Cardiac muscle cell (in vitro differentiated cells and primary cell): ENCODE measurements at regions not wholly inside any gene's neighbourhood (a gene's known extent, or its start where the extent isn't known, plus 50 kb on each side); places are given as distances from the start of the nearest gene placed in this dataset.
A peak's percentile ranks its signal among the peaks of the same experiment; 100 is the strongest.
"Not testable (repeated sequence)": the region's sequence is repeated elsewhere in the genome, so short reads cannot be mapped to it uniquely, and the experiment has no call there.

Experiments
- DNase-seq, 2 donors: peaks; one replicate each; pipeline versions ENCODE4 v3.0.0 to v3.0.0-alpha.2; 2010 to 2017; ENCODE audit warnings: low read depth in 1 of 2, low spot score in 1 of 2
- H3K27ac ChIP-seq: fragments of 200-600 bp; sonication (generic); 2 replicates; pipeline ENCODE4 v1.5.1; 2016
- H3K27me3 ChIP-seq: fragments of 200-600 bp; sonication (generic); 2 replicates; pipeline ENCODE4 v1.6.0; 2016; ENCODE audit warnings: control low read depth
- H3K36me3 ChIP-seq: fragments of 200-600 bp; sonication (generic); 2 replicates; pipeline ENCODE4 v1.5.1; 2016; ENCODE audit warnings: control low read depth
- H3K4me1 ChIP-seq: fragments of 200-600 bp; sonication (generic); 2 replicates; pipeline ENCODE4 v1.8.1; 2017; ENCODE audit warnings: low read depth, mild to moderate bottlenecking, mixed run types
- H3K4me3 ChIP-seq: fragments of 200-600 bp; sonication (generic); 2 replicates; pipeline ENCODE4 v1.5.1; 2016; ENCODE audit warnings: mild to moderate bottlenecking
- H3K9me3 ChIP-seq: fragments of 200-600 bp; sonication (generic); 2 replicates; pipeline ENCODE4 v1.5.1; 2017; ENCODE audit warnings: low read depth, mild to moderate bottlenecking, control low read depth
- CTCF ChIP-seq: IDR thresholded peaks from 2 replicates; pipeline ENCODE4 v1.5.1; 2012; ENCODE audit warnings: low read depth, mild to moderate bottlenecking, low read length

- Histone ChIP-seq H3K9me3 (no peaks in the 10 kb centered on the region), H3K4me1 (no peaks in the 10 kb centered on the region), H3K27me3 (no peaks in the 10 kb centered on the region), H3K36me3 (no peaks in the 10 kb centered on the region), H3K27ac (no peak overlapping the region), H3K4me3 (no peak overlapping the region)
- no peak for TF ChIP-seq CTCF
- DNase-seq = no peak
Measured at GRCh38 chr11:129645943-129646342, 169.7 kb upstream of the TMEM45B start.

- H3K9me3 ChIP-seq, H3K4me1 ChIP-seq, H3K27ac ChIP-seq, H3K4me3 ChIP-seq, H3K27me3 ChIP-seq, DNase-seq, H3K36me3 ChIP-seq: not testable (repeated sequence)
Measured at GRCh38 chr11:129650044-129650443, 165.6 kb upstream of the TMEM45B start.

- Histone ChIP-seq H3K27me3 (no peaks in the 10 kb centered on the region), H3K27ac (no peak overlapping the region), H3K4me1 (no peaks in the 10 kb centered on the region), H3K4me3 (no peak overlapping the region), H3K36me3 (no peaks in the 10 kb centered on the region), H3K9me3 (no peaks in the 10 kb centered on the region)
- DNase-seq = no peak
- TF ChIP-seq CTCF = no peak
Measured at GRCh38 chr11:129652835-129653234, 162.8 kb upstream of the TMEM45B start.

- no peak overlapping the region for H3K27ac ChIP-seq
- no peaks in the 10 kb centered on the region for H3K4me1 ChIP-seq
- no peak overlapping the region for H3K4me3 ChIP-seq
- no peaks in the 10 kb centered on the region for H3K36me3 ChIP-seq
- no peak for DNase-seq
- H3K27me3 ChIP-seq = no peaks in the 10 kb centered on the region
- H3K9me3 ChIP-seq = no peaks in the 10 kb centered on the region
- no peak for TF ChIP-seq CTCF
Measured at GRCh38 chr11:129655247-129655832, 160.3 kb upstream of the TMEM45B start.

GRCh38 chr11:129657866-129658525 lies 157.7 kb upstream of the TMEM45B start:
- H3K9me3 ChIP-seq = no peaks in the 10 kb centered on the region
- no peaks in the 10 kb centered on the region for H3K4me1 ChIP-seq
- peak in 1 of 2 donors; percentile 2 for DNase-seq
- no peaks in the 10 kb centered on the region for H3K27me3 ChIP-seq
- TF ChIP-seq CTCF = no peak
- H3K36me3 ChIP-seq = no peaks in the 10 kb centered on the region
- no peak overlapping the region for H3K27ac ChIP-seq
- no peak overlapping the region for H3K4me3 ChIP-seq

- DNase-seq = peak in 1 of 2 donors; percentile 0
- H3K27me3 ChIP-seq = no peaks in the 10 kb centered on the region
- no peaks in the 10 kb centered on the region for H3K4me1 ChIP-seq
- H3K9me3 ChIP-seq = no peaks in the 10 kb centered on the region
- TF ChIP-seq CTCF = no peak
- no peak overlapping the region for H3K27ac ChIP-seq
- H3K4me3 ChIP-seq = no peak overlapping the region
- H3K36me3 ChIP-seq = no peaks in the 10 kb centered on the region
Measured at GRCh38 chr11:129658526-129658867, 157.2 kb upstream of the TMEM45B start.
